ENCODE measurements at regions not wholly inside any gene's neighbourhood (a gene's known extent, or its start where the extent isn't known, plus 50 kb on each side); places are given as distances from the start of the nearest gene placed in this dataset.

DNA sequence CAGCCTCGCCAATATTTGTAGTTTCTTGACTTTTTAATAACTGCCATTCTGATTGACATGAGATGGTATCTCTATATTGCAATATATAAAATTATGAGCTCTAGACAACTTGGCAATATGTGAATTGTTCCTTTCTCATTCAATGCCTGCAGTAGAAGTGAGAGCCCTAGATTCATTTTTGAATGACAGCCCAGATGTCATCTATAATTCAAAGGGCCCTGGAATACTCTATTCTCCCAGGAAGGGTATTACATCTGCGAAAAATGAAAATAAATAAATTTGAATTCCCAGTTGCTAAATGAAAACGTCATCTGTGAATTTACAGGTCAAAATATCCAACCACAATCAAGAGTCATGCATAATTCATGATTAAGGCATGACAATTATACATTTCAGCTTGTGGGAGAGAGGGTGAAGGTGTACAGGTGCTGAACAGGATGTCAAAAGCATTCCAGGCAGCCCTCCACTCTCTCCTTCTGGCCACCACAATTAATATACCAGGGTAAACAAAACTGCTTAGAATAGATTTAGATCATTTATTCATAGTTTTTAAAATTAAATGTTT lies 1147.3 kb downstream of the XPNPEP1 start:
- H2AFZ ChIP-seq, result no peak overlapping the region

DNA sequence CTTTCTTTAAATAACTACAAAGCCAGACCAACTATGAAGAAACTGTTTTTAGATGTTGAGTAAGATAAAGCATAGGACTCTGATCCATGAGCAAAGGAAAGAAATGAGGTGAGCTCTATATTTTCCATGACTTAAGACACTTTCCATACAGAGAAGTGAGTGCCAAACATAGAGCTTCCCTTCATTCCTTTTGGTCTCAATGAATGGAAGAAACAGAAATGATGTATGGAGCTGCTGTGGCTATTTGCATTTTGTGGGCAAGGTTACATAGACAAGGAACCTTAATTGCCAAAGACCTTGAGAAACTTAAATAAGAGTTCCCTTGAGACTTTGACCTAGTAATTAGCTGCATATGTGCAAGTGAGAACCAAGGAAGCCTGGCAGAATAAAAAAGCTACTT lies 1152.2 kb downstream of the XPNPEP1 start:
- no peak for DNase-seq
- TF ChIP-seq EZH2 (IDR thresholded peaks at IDR 0.05; ENCODE audit: insufficient read depth, poor library complexity, severe bottlenecking) (no peak), EZH2phosphoT487 (IDR thresholded peaks at IDR 0.05; ENCODE audit: insufficient read depth, low read depth) (no peak)
- in situ Hi-C loops (cut with MboI), result no loop called here

More for the DNA sequence above, 1147.3 kb downstream of the XPNPEP1 start:
- WGBS, 2 experiments (ENCODE audit: low coverage in 1 of 2, low lambda C conversion rate in 2 of 2, missing lambda C conversion rate in 2 of 2), result 70 to 84% methylated on average over 3 of the region's 3 CpGs
- 0 out of 2 replicates have a peak, but pooled peaks cover 6% of the 10 kb centered on the region for H3F3A ChIP-seq (ENCODE audit: insufficient read depth)
- peak; percentile 24 for DNase-seq
- no peak overlapping the region for H3K4me3 ChIP-seq
- TF ChIP-seq EZH2 (IDR thresholded peaks at IDR 0.05; ENCODE audit: insufficient read depth, poor library complexity, severe bottlenecking) (no peak), EZH2phosphoT487 (IDR thresholded peaks at IDR 0.05; ENCODE audit: insufficient read depth, low read depth) (no peak)
- H3K9ac ChIP-seq, result no peak overlapping the region
- H3K36me3 ChIP-seq (ENCODE audit: low read depth), result no peaks in the 10 kb centered on the region
- no peaks in the 10 kb centered on the region for H3K27me3 ChIP-seq (replicated peaks; ENCODE audit: insufficient read depth)
- in situ Hi-C loops (cut with MboI), result no loop called here
- H3K4me2 ChIP-seq (ENCODE audit: unreplicated experiment), result no peak overlapping the region
- H3K9me3 ChIP-seq (ENCODE audit: low read depth), result no peaks in the 10 kb centered on the region
- H3K27ac ChIP-seq, result no peak overlapping the region
- H4K20me1 ChIP-seq (ENCODE audit: insufficient read depth), result no peaks in the 10 kb centered on the region
- H3K4me1 ChIP-seq (ENCODE audit: insufficient read depth), result peaks cover 10% of the 10 kb centered on the region
- no peaks in the 10 kb centered on the region for H3K79me2 ChIP-seq (ENCODE audit: insufficient read depth)
- no peaks in the 10 kb centered on the region for H3K9me2 ChIP-seq (ENCODE audit: insufficient read depth)

DNA sequence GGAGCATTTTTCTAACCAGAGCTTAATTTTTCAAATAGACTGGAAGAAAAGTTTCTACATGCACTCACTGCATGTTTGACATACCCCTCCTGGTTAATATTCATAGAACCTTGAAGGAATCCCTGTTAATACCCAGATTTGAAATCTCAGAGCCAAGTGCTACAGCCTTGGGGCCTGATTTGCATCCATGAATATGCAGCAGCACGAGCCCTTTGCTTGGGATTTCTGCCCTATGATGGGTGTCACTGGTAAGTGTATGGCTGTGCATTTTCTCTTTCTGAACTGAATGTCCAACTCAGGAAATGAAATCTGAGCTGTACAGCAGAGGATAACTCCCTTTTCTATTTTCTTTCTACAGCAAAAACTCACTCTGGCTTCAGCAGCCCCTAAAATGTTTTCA lies 1157.5 kb downstream of the XPNPEP1 start:
- no peak overlapping the region for H3K27ac ChIP-seq
- no peaks in the 10 kb centered on the region for H3K79me2 ChIP-seq (ENCODE audit: insufficient read depth)
- H4K20me1 ChIP-seq (ENCODE audit: insufficient read depth), result no peaks in the 10 kb centered on the region
- TF ChIP-seq EZH2phosphoT487 (IDR thresholded peaks at IDR 0.05; ENCODE audit: insufficient read depth, low read depth) (no peak), EZH2 (IDR thresholded peaks at IDR 0.05; ENCODE audit: insufficient read depth, poor library complexity, severe bottlenecking) (no peak)
- no peaks in the 10 kb centered on the region for H3F3A ChIP-seq (ENCODE audit: insufficient read depth)
- no peak for DNase-seq
- no peaks in the 10 kb centered on the region for H3K9me2 ChIP-seq (ENCODE audit: insufficient read depth)
- no peaks in the 10 kb centered on the region for H3K9me3 ChIP-seq (ENCODE audit: low read depth)
- in situ Hi-C loops (cut with MboI), result no loop called here
- H2AFZ ChIP-seq, result no peak overlapping the region
- WGBS, 2 experiments (ENCODE audit: low coverage in 1 of 2, low lambda C conversion rate in 2 of 2, missing lambda C conversion rate in 2 of 2), result 50 to 52% methylated on average over 1 of the region's 1 CpG
- H3K4me3 ChIP-seq, result no peak overlapping the region
- H3K4me1 ChIP-seq (ENCODE audit: insufficient read depth), result no peaks in the 10 kb centered on the region
- no peak overlapping the region for H3K4me2 ChIP-seq (ENCODE audit: unreplicated experiment)
- no peaks in the 10 kb centered on the region for H3K36me3 ChIP-seq (ENCODE audit: low read depth)
- H3K27me3 ChIP-seq (replicated peaks; ENCODE audit: insufficient read depth), result no peaks in the 10 kb centered on the region
- no peak overlapping the region for H3K9ac ChIP-seq

More for the DNA sequence above, 1152.2 kb downstream of the XPNPEP1 start:
- Histone ChIP-seq H3K9ac (no peak overlapping the region), H3K27me3 (replicated peaks; ENCODE audit: insufficient read depth) (no peaks in the 10 kb centered on the region), H2AFZ (no peak overlapping the region), H3K9me2 (ENCODE audit: insufficient read depth) (no peaks in the 10 kb centered on the region), H3K9me3 (ENCODE audit: low read depth) (no peaks in the 10 kb centered on the region), H4K20me1 (ENCODE audit: insufficient read depth) (no peaks in the 10 kb centered on the region), H3K4me2 (ENCODE audit: unreplicated experiment) (no peak overlapping the region), H3F3A (ENCODE audit: insufficient read depth) (0 out of 2 replicates have a peak, but pooled peaks cover 6% of the 10 kb centered on the region), H3K36me3 (ENCODE audit: low read depth) (no peaks in the 10 kb centered on the region), H3K4me1 (ENCODE audit: insufficient read depth) (peaks cover 10% of the 10 kb centered on the region), H3K4me3 (no peak overlapping the region), H3K27ac (no peak overlapping the region), H3K79me2 (ENCODE audit: insufficient read depth) (no peaks in the 10 kb centered on the region)

DNA sequence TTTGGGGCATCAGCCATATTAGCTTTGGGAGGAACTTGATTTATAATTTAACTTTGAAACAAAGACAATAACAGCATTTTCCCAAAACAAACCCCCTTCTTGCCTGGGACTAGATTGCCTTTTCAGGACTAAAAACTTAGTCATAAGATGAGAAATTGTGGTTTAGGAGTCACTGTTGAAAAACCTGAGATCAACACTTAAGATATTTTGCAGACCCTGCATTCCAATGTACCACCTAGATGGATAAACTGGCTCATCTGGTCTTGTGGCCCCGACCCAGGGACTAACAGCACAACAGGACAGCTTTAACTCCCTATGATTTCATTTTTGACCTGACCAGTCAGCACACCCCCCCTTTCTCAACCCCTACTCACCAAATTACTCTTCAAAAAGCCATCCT lies 1165.4 kb downstream of the XPNPEP1 start:
- Histone ChIP-seq H3K27ac (no peak overlapping the region), H3K9me2 (ENCODE audit: insufficient read depth) (no peaks in the 10 kb centered on the region), H4K20me1 (ENCODE audit: insufficient read depth) (no peaks in the 10 kb centered on the region), H3K9ac (no peak overlapping the region), H3K9me3 (ENCODE audit: low read depth) (no peaks in the 10 kb centered on the region), H3F3A (ENCODE audit: insufficient read depth) (peaks cover 12% of the 10 kb centered on the region; the same call in 1 of the 2 replicates), H3K4me2 (ENCODE audit: unreplicated experiment) (no peak overlapping the region), H3K36me3 (ENCODE audit: low read depth) (no peaks in the 10 kb centered on the region), H3K4me3 (no peak overlapping the region), H3K79me2 (ENCODE audit: insufficient read depth) (no peaks in the 10 kb centered on the region), H3K4me1 (ENCODE audit: insufficient read depth) (peaks cover 22% of the 10 kb centered on the region), H3K27me3 (replicated peaks; ENCODE audit: insufficient read depth) (no peaks in the 10 kb centered on the region), H2AFZ (no peak overlapping the region)
- 13 to 16% methylated on average over 1 of the region's 1 CpG for whole genome bisulfite sequencing, 2 experiments (ENCODE audit: low coverage in 1 of 2, low lambda C conversion rate in 2 of 2, missing lambda C conversion rate in 2 of 2)
- no peak for TF ChIP-seq EZH2phosphoT487 (IDR thresholded peaks at IDR 0.05; ENCODE audit: insufficient read depth, low read depth)
- no peak for TF ChIP-seq EZH2 (IDR thresholded peaks at IDR 0.05; ENCODE audit: insufficient read depth, poor library complexity, severe bottlenecking)
- peak; percentile 27 for DNase-seq
- in situ Hi-C loops (cut with MboI), result no loop called here

DNA sequence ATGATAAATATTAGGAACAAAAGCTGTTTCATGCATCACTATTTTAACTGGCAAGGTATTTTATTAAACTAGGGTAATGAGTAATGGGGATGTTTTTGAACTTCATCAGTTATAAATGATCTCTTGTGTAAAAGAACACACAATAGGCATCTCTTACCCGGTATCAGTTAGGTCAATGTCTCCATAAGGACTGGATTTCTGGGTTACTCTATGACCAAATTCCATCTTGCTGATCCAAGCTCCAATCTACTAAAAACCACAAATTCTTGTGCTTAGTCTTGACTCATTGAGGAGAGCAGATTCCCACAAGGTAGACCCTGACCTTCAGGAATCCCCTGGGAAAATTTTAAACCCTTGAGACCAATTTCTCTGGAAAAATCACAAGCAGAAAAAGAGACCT lies 1167.7 kb downstream of the XPNPEP1 start:
- peak; percentile 20 for DNase-seq
- no peak overlapping the region for H3K27ac ChIP-seq
- in situ Hi-C loops (cut with MboI), result no loop called here

More for the DNA sequence above, 1167.7 kb downstream of the XPNPEP1 start:
- no peaks in the 10 kb centered on the region for H3K36me3 ChIP-seq (ENCODE audit: low read depth)
- WGBS, 2 experiments (ENCODE audit: low coverage in 1 of 2, low lambda C conversion rate in 2 of 2, missing lambda C conversion rate in 2 of 2), result 24 to 26% methylated on average over 1 of the region's 1 CpG
- no peak overlapping the region for H3K4me2 ChIP-seq (ENCODE audit: unreplicated experiment)
- no peaks in the 10 kb centered on the region for H3K9me2 ChIP-seq (ENCODE audit: insufficient read depth)
- TF ChIP-seq EZH2phosphoT487 (IDR thresholded peaks at IDR 0.05; ENCODE audit: insufficient read depth, low read depth), result no peak
- TF ChIP-seq EZH2 (IDR thresholded peaks at IDR 0.05; ENCODE audit: insufficient read depth, poor library complexity, severe bottlenecking), result no peak
- H3F3A ChIP-seq (ENCODE audit: insufficient read depth), result peaks cover 12% of the 10 kb centered on the region; the same call in 1 of the 2 replicates
- no peaks in the 10 kb centered on the region for H3K79me2 ChIP-seq (ENCODE audit: insufficient read depth)
- H4K20me1 ChIP-seq (ENCODE audit: insufficient read depth), result no peaks in the 10 kb centered on the region
- H2AFZ ChIP-seq, result no peak overlapping the region
- H3K4me3 ChIP-seq, result no peak overlapping the region
- no peaks in the 10 kb centered on the region for H3K9me3 ChIP-seq (ENCODE audit: low read depth)
- no peaks in the 10 kb centered on the region for H3K27me3 ChIP-seq (replicated peaks; ENCODE audit: insufficient read depth)
- H3K9ac ChIP-seq, result no peak overlapping the region
- peaks cover 22% of the 10 kb centered on the region for H3K4me1 ChIP-seq (ENCODE audit: insufficient read depth)

Measured in GM23248 (cell line).